ENCODE measurements at regions not wholly inside any gene's neighbourhood (a gene's known extent, or its start where the extent isn't known, plus 50 kb on each side); places are given as distances from the start of the nearest gene placed in this dataset.

DNA sequence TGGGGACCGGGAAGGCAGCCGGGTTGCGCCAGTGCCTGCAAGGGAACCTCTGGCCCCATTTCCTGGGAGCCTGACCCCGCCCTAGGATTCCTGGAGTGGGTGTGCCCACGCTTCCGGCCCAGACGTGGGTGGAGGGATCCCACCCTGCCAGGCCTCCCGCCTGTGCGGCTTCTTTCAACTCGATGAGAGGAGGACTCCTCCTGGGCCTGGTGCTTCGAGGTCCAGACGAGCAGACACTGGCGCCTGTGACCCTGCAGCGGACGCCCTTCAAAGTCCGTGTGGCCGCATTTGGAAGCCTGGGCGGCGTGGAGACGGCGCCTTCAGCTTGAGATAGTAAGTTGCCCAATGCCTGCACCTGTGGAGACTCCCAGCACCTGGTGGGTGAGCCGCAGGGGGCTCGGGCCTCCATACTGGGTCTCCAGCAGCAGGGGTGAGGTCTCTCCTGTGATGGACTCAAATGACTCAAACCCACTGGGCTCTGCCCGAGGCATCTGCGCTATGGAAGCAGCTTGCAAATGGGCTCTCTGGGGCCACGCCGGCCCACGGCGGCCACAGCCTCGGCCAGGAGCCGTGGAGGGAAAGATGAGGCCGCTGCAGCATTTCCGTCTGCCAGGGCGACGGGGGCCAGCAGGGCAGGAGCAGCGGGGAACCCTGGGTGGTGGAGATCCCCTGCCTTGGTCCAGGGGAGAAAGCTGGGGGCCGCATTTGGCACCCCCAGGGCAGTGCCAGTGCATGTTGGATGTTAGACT is 64.3 kb upstream of the PPARA start:
- FAIRE-seq (no peak), DNase-seq (ENCODE audit: insufficient read length) (no peak)
- no peak for TF ChIP-seq POLR2A (IDR thresholded peaks at IDR 0.05; ENCODE audit: low read depth, low read length)
- TF ChIP-seq TAF1 (IDR thresholded peaks at IDR 0.05; ENCODE audit: borderline replicate concordance, low read depth, low read length), result no peak
- no peak for TF ChIP-seq POLR2AphosphoS5 (IDR thresholded peaks at IDR 0.05; ENCODE audit: low read depth, low read length)

DNA sequence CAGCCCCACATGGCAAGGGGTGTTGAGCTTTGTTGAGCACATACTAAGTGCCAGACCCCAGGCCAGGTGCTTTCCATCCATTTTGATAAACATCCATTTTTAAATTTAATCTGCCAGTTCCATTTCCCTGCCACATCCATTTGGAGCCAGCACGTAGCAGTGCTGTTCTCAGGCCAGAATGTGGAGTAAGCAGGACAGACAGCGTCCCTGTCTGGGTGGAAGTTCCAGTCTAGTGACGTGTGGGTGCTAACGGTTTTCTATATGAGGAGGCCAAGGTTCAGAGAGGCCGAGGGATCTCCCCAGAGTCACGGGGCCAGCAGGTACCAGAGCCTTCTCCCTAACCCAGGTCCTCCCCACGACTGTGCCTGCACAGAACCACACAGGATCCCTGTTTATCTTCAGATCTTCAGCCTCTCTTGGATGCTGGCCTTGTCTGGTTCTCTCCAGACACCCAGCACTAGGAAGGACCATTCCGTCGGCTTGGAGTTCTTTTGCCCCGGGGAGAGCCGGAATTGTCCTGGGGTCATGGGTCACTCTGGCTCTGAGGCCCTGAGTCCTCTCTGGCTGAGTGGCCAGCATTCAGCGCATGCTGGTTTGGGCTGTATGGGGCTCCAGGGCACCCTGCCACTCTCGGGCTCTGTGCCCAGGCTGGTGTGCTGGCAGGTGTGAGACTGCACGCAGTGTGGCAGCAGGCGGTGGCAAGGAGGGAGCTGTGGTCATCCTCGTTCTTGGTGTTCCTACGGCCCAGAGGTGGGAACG is 63.6 kb upstream of the PPARA start:
- FAIRE-seq, result no peak
- no peak for TF ChIP-seq TAF1 (IDR thresholded peaks at IDR 0.05; ENCODE audit: borderline replicate concordance, low read depth, low read length)
- DNase-seq (ENCODE audit: insufficient read length), result no peak

DNA sequence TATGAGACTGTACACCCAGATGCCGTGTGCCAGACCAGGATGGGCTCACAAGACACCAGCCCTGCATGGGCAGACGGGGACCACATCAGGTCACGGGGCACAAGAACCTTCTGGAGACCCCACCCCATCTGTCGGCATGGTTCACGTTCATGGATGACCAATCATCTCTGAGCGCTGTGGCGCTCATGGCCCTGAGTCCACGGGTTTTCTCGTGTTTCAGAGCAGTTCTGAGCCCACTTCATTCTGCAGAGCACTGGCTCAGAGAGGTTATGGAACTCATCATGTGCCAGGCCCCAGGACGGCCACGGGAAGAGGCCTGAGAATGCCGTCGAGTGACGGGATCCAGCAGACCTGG is 63.0 kb upstream of the PPARA start:
- TF ChIP-seq POLR2AphosphoS5 (IDR thresholded peaks at IDR 0.05; ENCODE audit: low read depth, low read length) (no peak), TAF1 (IDR thresholded peaks at IDR 0.05; ENCODE audit: borderline replicate concordance, low read depth, low read length) (no peak), POLR2A (IDR thresholded peaks at IDR 0.05; ENCODE audit: low read depth, low read length) (no peak)
- DNase-seq (ENCODE audit: insufficient read length) (no peak), FAIRE-seq (no peak)

- TF ChIP-seq POLR2A (IDR thresholded peaks at IDR 0.05; ENCODE audit: low read depth, low read length) (no peak), TAF1 (IDR thresholded peaks at IDR 0.05; ENCODE audit: borderline replicate concordance, low read depth, low read length) (no peak), POLR2AphosphoS5 (IDR thresholded peaks at IDR 0.05; ENCODE audit: low read depth, low read length) (no peak)
- FAIRE-seq (no peak), DNase-seq (ENCODE audit: insufficient read length) (no peak)
Measured at GRCh38 chr22:46087816-46088277, 62.5 kb upstream of the PPARA start.

- TF ChIP-seq POLR2AphosphoS5 (IDR thresholded peaks at IDR 0.05; ENCODE audit: low read depth, low read length) (no peak), POLR2A (IDR thresholded peaks at IDR 0.05; ENCODE audit: low read depth, low read length) (no peak), TAF1 (IDR thresholded peaks at IDR 0.05; ENCODE audit: borderline replicate concordance, low read depth, low read length) (no peak)
- DNase-seq (ENCODE audit: insufficient read length) (no peak), FAIRE-seq (no peak)
Measured at GRCh38 chr22:46088541-46089311, 61.6 kb upstream of the PPARA start.

DNA sequence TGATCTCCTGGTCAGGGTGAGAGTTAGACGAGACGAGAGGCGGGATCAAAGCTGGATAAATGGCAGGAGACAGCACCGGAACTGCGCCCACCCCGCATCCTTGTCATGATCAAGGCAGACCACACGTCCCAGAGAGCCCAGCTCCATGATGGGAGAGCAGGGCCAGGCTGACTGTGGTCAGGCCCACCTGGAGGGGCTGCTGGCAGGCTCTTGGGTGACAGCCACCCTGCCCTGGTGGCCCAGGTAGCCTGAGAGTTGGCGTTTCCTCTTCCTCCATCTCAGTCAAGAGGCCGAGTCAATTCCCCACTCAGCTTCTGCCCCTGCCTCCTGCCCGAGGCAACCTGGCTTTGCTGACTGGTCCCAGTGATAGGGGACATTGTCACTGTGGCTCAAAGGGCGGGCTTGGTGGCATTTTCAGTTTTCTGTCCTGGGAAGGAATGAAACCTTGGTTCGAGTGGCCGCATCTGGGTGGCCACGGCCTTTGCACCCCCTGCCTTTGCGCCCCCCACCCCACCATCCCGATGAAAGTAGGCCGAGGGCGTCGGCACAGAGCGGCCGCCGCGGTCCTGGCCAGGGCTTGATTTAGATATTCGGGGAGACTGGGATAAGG is 60.8 kb upstream of the PPARA start:
- FAIRE-seq, result no peak
- TF ChIP-seq POLR2A (IDR thresholded peaks at IDR 0.05; ENCODE audit: low read depth, low read length) (no peak), POLR2AphosphoS5 (IDR thresholded peaks at IDR 0.05; ENCODE audit: low read depth, low read length) (no peak), TAF1 (IDR thresholded peaks at IDR 0.05; ENCODE audit: borderline replicate concordance, low read depth, low read length) (no peak)
- DNase-seq (ENCODE audit: insufficient read length), result no peak

DNA sequence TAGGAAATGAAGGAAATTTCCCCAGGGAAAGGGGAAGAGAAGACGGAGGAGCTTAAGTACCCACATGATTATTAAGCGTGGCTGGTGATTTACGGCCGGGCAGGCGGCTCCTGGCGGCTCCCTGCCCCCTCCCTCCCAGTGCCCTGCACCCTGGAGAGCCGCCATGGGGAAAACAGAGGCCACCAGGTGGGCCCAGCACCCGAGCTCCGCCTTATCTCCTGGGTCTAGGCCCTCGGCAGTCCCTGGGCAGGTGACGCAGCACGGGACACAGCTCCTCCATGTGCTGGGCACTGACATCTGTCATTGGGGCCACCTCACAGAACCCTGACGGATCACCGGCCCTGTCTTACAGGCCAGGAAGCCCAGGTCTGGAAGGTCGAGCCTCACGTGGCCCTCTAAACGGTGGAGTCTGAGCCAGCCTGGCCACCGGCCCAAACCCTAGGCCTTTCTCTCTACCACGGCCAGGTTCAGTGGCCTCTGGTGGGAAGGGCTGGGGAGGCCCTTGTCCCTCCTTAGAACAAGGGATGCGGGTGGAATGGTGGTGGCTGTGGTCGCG is 60.2 kb upstream of the PPARA start:
- DNase-seq (ENCODE audit: insufficient read length), result no peak
- no peak for FAIRE-seq
- no peak for TF ChIP-seq POLR2A (IDR thresholded peaks at IDR 0.05; ENCODE audit: low read depth, low read length)
- TF ChIP-seq POLR2AphosphoS5 (IDR thresholded peaks at IDR 0.05; ENCODE audit: low read depth, low read length), result no peak
- TF ChIP-seq TAF1 (IDR thresholded peaks at IDR 0.05; ENCODE audit: borderline replicate concordance, low read depth, low read length), result no peak

DNA sequence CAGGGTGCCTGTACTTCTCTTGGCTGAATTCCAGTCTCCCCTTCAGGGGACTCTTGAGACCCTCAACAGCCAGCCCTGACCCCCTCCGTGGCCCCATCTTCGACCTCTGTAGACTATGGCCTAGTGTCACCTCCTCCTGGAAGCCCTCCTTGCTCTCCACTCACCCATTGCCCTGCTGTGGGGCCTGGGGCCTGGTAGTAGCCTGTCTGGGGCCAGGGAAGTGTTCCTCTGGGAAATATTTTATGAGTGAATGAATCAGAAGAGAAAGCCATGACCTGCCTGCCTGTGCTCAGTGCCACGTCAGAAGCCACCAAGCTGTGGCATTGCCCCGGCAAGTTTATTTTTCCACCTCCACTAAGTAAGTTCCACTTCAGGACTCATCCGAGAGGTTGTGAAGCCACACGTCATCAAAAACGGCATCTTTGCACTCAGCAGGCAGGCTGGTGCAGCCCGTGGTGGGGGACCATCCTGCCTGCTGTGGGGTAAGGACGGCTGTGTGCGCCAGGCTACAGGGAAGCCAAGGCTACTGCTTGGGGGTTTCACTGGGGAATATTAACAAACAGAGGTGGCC is 59.6 kb upstream of the PPARA start:
- no peak for TF ChIP-seq POLR2AphosphoS5 (IDR thresholded peaks at IDR 0.05; ENCODE audit: low read depth, low read length)
- no peak for TF ChIP-seq POLR2A (IDR thresholded peaks at IDR 0.05; ENCODE audit: low read depth, low read length)
- no peak for TF ChIP-seq TAF1 (IDR thresholded peaks at IDR 0.05; ENCODE audit: borderline replicate concordance, low read depth, low read length)
- FAIRE-seq (no peak), DNase-seq (ENCODE audit: insufficient read length) (no peak)

DNA sequence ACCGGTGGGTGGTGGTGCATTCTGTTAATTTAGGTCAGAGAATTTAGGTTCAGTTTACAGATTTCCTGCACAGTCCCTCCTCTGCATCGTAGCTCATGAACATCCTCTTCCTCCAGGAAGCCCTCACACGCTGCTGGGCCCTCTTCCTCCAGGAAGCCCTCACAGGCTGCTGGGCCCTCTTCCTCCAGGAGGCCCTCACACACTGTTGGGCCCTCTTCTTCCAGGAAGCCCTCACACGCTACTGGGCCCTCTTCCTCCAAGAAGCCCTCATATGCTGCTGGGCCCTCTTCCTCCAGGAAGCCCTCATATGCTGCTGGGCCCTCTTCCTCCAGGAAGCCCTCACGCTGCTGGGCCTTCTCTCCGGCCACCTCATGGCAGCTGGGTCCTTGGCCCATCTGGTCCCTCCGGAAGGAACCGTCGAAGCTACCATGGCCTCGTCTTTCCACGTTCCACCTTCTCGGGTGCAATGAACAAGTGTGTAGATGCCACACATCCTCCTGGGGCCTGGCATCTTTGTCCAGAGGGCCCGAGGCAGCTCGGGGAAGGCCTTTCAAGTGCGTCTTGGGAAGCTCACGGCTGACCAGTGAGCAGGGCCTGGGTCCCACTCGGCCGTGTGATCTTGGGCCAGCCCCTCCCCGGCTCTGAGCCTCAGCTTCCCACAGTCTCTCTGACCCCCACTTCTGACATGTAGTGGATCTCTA is 58.9 kb upstream of the PPARA start:
- FAIRE-seq (no peak), DNase-seq (ENCODE audit: insufficient read length) (no peak)
- TF ChIP-seq POLR2A (IDR thresholded peaks at IDR 0.05; ENCODE audit: low read depth, low read length) (no peak), TAF1 (IDR thresholded peaks at IDR 0.05; ENCODE audit: borderline replicate concordance, low read depth, low read length) (no peak), POLR2AphosphoS5 (IDR thresholded peaks at IDR 0.05; ENCODE audit: low read depth, low read length) (no peak)

GRCh38 chr22:46092011-46092410 is 58.3 kb upstream of the PPARA start:
- FAIRE-seq (no peak), DNase-seq (ENCODE audit: insufficient read length) (no peak)
- TF ChIP-seq TAF1 (IDR thresholded peaks at IDR 0.05; ENCODE audit: borderline replicate concordance, low read depth, low read length), result no peak
- TF ChIP-seq POLR2AphosphoS5 (IDR thresholded peaks at IDR 0.05; ENCODE audit: low read depth, low read length), result no peak
- no peak for TF ChIP-seq POLR2A (IDR thresholded peaks at IDR 0.05; ENCODE audit: low read depth, low read length)

Data from GM12892 (cell line).